Fibroblast of lung (primary cell): ENCODE measurements at regions not wholly inside any gene's neighbourhood (a gene's known extent, or its start where the extent isn't known, plus 50 kb on each side); places are given as distances from the start of the nearest gene placed in this dataset.

Source experiments
- DNase-seq, 2 donors: peaks; one replicate each; pipeline versions ENCODE4 v3.0.0 to v3.0.0-alpha.2; 2010; ENCODE audit warnings: low read depth in 2 of 2
- H2AFZ ChIP-seq: 2 replicates; pipeline ENCODE4 v1.5.1; 2012; ENCODE audit warnings: low read length, control low read depth, inconsistent platforms
- H3K27ac ChIP-seq: 2 replicates; pipeline ENCODE4 v1.5.1; 2011; ENCODE audit warnings: low read length, control low read depth; ENCODE audit not compliant: insufficient read depth
- H3K27me3 ChIP-seq: 2 replicates; pipeline ENCODE4 v1.5.1; 2011; ENCODE audit warnings: mild to moderate bottlenecking, low read length; ENCODE audit not compliant: control insufficient read depth, insufficient read depth
- H3K36me3 ChIP-seq: 2 replicates; pipeline ENCODE4 v1.5.1; 2011; ENCODE audit warnings: low read length; ENCODE audit not compliant: control insufficient read depth, insufficient read depth
- H3K4me1 ChIP-seq: 2 replicates; pipeline ENCODE4 v1.5.1; 2011; ENCODE audit warnings: low read length; ENCODE audit not compliant: control insufficient read depth, insufficient read depth; ENCODE audit errors: extremely low read depth
- H3K4me2 ChIP-seq: 2 replicates; pipeline ENCODE4 v1.5.1; 2011; ENCODE audit warnings: low read length, control low read depth; ENCODE audit not compliant: insufficient read depth; ENCODE audit errors: extremely low read depth
- H3K4me3 ChIP-seq, 4 experiments: fragments of 200-600 bp in 1 of 4; sonication (generic) in 1 of 4; replicated peaks in 1 of 4; 2 replicates each; pipeline ENCODE4 v1.5.1; 2011 to 2016; ENCODE audit warnings: low read length in 4 of 4, low read depth in 3 of 4, mild to moderate bottlenecking in 3 of 4, control low read depth in 2 of 4, inconsistent platforms in 1 of 4, mixed read lengths in 1 of 4; ENCODE audit not compliant: insufficient read depth in 1 of 4; ENCODE audit errors: control extremely low read depth in 1 of 4
- H3K79me2 ChIP-seq: 2 replicates; pipeline ENCODE4 v1.5.1; 2012; ENCODE audit warnings: mild to moderate bottlenecking, low read length, inconsistent platforms; ENCODE audit not compliant: control insufficient read depth, insufficient read depth
- H3K9ac ChIP-seq: 2 replicates; pipeline ENCODE4 v1.5.1; 2011; ENCODE audit warnings: mild to moderate bottlenecking, low read length, control low read depth; ENCODE audit not compliant: insufficient read depth
- H3K9me3 ChIP-seq: 2 replicates; pipeline ENCODE4 v1.5.1; 2012; ENCODE audit warnings: low read depth, low read length; ENCODE audit not compliant: control insufficient read depth, insufficient read depth
- H4K20me1 ChIP-seq: 2 replicates; pipeline ENCODE4 v1.5.1; 2011; ENCODE audit warnings: low read length; ENCODE audit not compliant: control insufficient read depth, insufficient read depth; ENCODE audit errors: extremely low read depth
- EZH2 ChIP-seq: IDR thresholded peaks from 2 replicates; pipeline ENCODE4 v1.5.1; 2012; ENCODE audit warnings: low read length, control low read depth, mild to moderate bottlenecking; ENCODE audit errors: missing control alignments
- TF ChIP-seq, protein P1 (sequence below), 2 donors: IDR thresholded peaks in 1 of 2; conservative IDR thresholded peaks in 1 of 2; 1 replicate in 1 of 2; 2 replicates in 1 of 2; pipeline ENCODE4 v1.5.1; 2011 to 2012; ENCODE audit warnings: low read length in 2 of 2, control low read depth in 1 of 2, inconsistent platforms in 1 of 2, low read depth in 1 of 2, mild to moderate bottlenecking in 1 of 2

DNA sequence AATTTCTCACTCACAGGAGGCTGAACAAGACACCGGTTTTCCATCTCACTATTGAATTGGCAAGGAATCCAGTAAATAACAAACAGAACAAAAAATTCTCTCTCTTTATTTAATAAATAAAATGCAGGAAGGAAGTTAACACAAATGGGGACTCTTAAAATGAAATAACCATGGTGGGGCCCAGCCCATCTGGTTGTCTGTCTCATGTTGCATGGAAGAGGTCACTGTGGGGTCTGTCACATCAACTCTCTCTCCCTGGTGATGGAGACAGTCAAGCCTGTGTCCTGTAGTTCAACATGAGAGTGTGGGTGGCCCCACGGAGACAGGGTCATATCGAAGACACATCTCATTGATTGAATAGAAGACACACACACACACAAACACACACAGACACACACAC lies 297.7 kb downstream of the IRX2 start:
- DNase-seq, result no peak
- Histone ChIP-seq H3K36me3 (no peaks in the 10 kb centered on the region), H2AFZ (no peak overlapping the region), H3K4me1 (no peaks in the 10 kb centered on the region), H3K4me2 (no peak overlapping the region), H3K27ac (no peak overlapping the region), H3K9ac (no peak overlapping the region), H3K79me2 (no peaks in the 10 kb centered on the region), H3K4me3 (no peak overlapping the region), H3K9me3 (peaks cover 2% of the 10 kb centered on the region), H4K20me1 (no peaks in the 10 kb centered on the region), H3K27me3 (no peaks in the 10 kb centered on the region)
- no peak for TF ChIP-seq EZH2
- TF ChIP-seq, protein P1, sequence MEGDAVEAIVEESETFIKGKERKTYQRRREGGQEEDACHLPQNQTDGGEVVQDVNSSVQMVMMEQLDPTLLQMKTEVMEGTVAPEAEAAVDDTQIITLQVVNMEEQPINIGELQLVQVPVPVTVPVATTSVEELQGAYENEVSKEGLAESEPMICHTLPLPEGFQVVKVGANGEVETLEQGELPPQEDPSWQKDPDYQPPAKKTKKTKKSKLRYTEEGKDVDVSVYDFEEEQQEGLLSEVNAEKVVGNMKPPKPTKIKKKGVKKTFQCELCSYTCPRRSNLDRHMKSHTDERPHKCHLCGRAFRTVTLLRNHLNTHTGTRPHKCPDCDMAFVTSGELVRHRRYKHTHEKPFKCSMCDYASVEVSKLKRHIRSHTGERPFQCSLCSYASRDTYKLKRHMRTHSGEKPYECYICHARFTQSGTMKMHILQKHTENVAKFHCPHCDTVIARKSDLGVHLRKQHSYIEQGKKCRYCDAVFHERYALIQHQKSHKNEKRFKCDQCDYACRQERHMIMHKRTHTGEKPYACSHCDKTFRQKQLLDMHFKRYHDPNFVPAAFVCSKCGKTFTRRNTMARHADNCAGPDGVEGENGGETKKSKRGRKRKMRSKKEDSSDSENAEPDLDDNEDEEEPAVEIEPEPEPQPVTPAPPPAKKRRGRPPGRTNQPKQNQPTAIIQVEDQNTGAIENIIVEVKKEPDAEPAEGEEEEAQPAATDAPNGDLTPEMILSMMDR (conservative IDR thresholded peaks at IDR 0.05 in 1 of 2, IDR thresholded peaks at IDR 0.05 in 1 of 2; ENCODE audit: low read depth in 1 of 2, low read length in 2 of 2), result no peak

DNA sequence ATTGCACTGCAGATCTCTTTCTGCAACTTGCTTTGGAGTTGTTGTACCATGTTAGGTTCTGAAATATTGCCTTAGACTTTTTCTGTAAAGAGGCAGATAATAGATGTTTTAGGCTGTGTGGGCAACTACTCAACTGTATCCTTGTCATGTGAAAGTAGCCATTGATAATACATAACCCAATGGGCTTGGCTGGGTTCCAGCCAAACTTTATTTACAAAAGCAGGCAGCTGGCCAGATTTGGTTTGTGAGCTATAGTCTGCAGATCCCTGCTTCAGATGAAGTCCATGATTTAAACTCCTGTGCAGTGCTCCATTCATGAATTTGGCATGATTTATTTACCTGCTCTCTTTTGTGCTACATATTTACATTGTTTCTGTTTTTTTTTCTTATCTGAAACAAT lies 300.4 kb downstream of the IRX2 start:
- DNase-seq, result no peak
- H3K36me3 ChIP-seq, result no peaks in the 10 kb centered on the region
- H3K4me1 ChIP-seq, result no peaks in the 10 kb centered on the region
- no peaks in the 10 kb centered on the region for H3K79me2 ChIP-seq
- no peak overlapping the region for H3K4me2 ChIP-seq
- no peak for TF ChIP-seq EZH2
- TF ChIP-seq, protein P1 (conservative IDR thresholded peaks at IDR 0.05 in 1 of 2, IDR thresholded peaks at IDR 0.05 in 1 of 2; ENCODE audit: low read depth in 1 of 2, low read length in 2 of 2), result no peak
- no peak overlapping the region for H3K27ac ChIP-seq
- no peak overlapping the region for H2AFZ ChIP-seq
- H3K27me3 ChIP-seq, result no peaks in the 10 kb centered on the region
- no peak overlapping the region for H3K4me3 ChIP-seq
- no peak overlapping the region for H3K9ac ChIP-seq
- H3K9me3 ChIP-seq, result peaks cover 2% of the 10 kb centered on the region
- no peaks in the 10 kb centered on the region for H4K20me1 ChIP-seq

DNA sequence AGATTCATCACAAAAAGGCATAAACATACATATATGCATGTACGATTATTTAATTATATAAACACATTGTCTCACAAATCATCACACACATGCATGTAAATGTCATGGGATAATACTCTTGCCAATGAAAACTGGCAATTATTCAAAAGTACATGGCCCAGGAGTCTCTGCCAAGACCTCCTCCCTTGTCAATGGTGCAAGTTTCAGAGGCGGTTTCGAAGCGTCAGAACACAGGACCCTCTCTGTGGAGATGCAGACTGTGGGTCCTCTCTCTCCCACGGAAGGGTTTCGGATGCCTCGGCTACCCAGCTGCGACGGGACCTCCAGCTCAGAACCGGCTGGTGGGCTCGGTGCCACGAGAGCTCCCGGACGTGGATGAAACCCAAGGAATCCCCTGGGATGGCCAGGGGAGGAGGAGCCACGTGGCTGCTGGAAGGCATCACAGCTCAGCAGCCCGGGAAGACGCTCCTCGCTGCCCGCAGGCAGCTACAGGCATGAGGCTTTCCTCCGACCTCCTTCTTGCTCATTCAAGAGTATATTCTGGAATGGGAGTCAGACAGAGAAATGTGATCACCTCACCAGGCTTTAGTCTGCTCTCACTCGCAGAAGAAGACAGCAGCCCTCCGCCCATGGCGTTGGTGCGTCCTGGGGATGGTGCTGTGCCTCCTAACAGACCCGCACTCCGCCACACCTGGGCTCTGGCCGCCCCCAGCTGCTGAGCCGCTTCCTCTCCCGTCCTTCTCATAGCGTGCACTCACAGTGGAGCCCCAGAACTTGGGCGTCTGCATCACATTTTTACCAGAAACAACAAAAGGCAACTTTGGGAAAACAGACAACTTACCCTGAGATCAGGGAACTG lies 308.8 kb downstream of the IRX2 start:
- Histone ChIP-seq H3K4me3 (no peak overlapping the region), H4K20me1 (no peaks in the 10 kb centered on the region), H3K4me2 (no peak overlapping the region), H3K9ac (no peak overlapping the region), H3K27ac (no peak overlapping the region), H3K4me1 (no peaks in the 10 kb centered on the region), H3K9me3 (peaks cover 1% of the 10 kb centered on the region), H3K79me2 (no peaks in the 10 kb centered on the region), H3K27me3 (no peaks in the 10 kb centered on the region), H3K36me3 (no peaks in the 10 kb centered on the region), H2AFZ (no peak overlapping the region)
- TF ChIP-seq, protein P1 (conservative IDR thresholded peaks at IDR 0.05 in 1 of 2, IDR thresholded peaks at IDR 0.05 in 1 of 2; ENCODE audit: low read depth in 1 of 2, low read length in 2 of 2), result no peak
- TF ChIP-seq EZH2, result no peak
- no peak for DNase-seq
